HG02798 (cell line): ENCODE measurements at regions not wholly inside any gene's neighbourhood (a gene's known extent, or its start where the extent isn't known, plus 50 kb on each side); places are given as distances from the start of the nearest gene placed in this dataset.
"Not testable (repeated sequence)": the region's sequence is repeated elsewhere in the genome, so short reads cannot be mapped to it uniquely, and the experiment has no call there.

Experiments used
- ATAC-seq: cut with Tn5 transposase; IDR thresholded peaks from one replicate; pipeline ENCODE4 v1.9.1; 2021; ENCODE audit warnings: mild to moderate bottlenecking; ENCODE audit not compliant: unreplicated experiment, poor library complexity

DNA sequence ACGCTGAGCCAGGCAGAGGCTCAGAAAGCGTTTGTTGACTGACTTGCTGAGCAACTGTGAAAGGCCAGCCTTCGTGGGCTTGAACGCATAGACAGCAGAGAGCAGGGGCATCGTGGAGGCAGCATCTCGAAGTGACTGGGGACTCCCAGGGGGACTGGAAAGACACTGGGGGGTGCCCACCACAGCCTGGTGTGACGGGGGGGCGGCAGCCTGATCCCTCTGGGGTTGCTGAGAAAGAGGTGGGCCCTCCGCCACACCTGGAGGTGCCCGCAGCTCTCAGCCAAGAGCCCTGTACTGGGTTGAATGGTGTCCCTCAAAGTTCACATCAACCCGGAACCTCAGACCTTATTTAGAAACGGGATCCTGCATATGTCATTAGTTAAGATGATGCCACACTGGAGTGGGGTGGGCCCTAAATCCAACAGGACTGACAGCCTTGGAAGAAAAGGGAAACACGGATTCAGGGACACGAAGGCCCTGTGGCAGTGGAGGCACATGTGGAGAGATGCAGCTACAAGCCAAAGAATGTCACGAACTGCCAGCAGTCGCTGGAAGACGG is 84.6 kb downstream of the RFLNA start:
- ATAC-seq: no peak

- no peak for ATAC-seq
Measured at GRCh38 chr12:124378926-124379325, 84.0 kb downstream of the RFLNA start.

GRCh38 chr12:124377981-124378509 is 83.2 kb downstream of the RFLNA start:
- no peak for ATAC-seq

DNA sequence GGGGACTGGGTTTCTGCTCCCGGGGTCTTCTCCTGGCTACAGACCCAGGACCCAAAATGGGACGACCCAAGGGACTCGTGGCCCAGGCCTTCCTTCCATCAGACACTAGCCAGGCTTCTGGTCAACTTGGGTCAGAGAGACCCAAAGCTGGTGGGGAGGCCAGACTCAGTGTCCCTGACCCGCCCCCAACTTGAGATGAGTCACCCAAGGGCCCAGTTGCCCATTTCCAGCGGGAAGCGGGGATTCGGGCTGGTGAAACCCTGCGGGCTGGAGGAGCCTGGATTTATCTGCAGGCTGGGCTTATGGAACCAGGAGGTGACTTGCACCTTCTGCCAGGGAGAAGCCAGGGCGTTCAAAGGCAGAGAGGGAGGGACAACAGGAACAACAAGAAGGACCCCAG is 81.5 kb downstream of the RFLNA start:
- ATAC-seq: no peak

DNA sequence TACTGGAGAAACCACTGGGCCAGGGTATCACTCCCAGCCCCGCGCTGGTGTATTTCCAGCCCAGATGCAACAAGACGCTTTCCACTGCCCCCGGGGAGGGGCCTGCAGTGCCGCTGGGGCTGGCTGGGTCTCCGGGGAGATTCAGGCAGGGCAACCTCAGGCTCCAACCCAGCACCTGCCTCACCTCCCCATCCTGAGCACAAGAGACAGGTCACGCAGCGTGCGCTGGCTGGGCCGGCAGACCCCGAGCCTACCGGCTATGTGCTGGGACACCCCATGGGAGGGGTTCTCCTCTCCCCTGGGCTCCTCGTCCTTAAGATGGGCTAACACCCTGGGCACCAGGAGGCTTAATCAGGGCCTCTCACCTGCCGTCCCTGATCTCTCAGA is 80.9 kb downstream of the RFLNA start:
- no peak for ATAC-seq

DNA sequence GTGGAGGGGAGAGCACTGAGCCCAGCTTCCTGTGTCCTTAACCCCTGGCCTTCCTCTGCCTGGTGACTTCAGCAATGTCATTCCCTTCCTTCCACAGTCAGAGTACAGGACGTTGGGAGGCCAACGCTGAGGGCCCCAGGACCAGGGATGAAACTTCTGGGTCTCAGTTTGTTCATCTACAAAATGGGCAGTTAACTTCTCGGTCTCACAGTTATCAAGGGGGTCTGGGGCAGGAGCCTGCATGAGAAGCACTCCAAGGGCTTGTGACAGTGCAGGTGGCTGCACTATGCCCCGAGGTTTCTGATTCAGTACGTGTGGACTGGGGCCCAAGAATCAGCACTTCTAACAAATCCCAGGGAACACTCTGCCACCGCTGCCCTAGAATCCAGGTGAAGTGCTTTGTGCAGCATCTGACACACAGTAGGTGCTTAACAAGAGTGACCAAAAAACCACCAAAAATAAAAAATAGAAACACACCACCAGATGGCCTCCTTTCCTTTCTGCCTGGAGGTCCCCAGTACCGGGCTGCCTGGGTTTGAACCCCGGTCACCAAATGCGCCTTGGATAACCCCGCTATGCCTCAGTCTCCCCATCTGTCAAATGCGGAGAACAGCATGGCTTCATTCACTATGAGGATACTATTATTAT is 80.4 kb downstream of the RFLNA start:
- no peak for ATAC-seq

DNA sequence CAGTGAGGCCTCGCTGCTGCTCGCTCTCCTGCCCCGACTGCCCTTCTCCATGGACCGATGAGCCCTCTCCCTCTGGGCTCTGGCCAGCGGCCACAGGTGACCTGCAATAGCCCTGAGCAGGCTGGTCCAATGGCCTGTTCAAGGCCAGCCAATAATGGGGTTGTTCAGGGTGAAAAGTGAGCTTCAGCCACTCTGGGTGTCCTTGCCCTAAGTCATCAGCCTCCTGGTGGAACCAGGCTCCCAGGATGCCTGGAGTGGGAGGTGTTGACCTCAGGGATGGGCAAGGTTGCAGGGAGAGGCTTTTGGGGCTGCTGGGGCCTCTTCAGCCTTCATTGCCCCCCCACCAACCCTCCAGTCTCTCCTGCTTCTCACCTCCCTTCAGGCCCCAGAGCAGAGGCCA is 79.7 kb downstream of the RFLNA start:
- no peak for ATAC-seq

DNA sequence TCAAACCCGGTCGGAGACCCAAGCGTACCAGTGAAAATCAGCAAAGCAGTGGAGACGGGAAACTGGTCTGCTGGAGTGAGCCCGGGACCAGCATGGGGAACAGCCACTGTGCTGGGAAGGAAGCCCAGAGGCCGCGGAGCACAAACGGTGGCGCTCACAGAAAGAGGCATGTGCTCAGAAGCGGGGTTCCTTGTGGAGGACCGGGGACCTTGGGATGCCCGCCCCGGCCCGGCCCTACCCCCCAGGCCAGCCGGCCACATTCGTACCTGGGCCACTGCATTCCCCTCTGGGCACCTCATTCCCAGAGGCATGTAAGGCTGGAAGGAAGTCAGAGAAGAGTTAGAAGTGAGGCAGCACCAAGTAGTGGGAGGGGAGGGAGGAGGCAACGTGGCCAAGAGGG is 79.3 kb downstream of the RFLNA start:
- ATAC-seq: no peak

DNA sequence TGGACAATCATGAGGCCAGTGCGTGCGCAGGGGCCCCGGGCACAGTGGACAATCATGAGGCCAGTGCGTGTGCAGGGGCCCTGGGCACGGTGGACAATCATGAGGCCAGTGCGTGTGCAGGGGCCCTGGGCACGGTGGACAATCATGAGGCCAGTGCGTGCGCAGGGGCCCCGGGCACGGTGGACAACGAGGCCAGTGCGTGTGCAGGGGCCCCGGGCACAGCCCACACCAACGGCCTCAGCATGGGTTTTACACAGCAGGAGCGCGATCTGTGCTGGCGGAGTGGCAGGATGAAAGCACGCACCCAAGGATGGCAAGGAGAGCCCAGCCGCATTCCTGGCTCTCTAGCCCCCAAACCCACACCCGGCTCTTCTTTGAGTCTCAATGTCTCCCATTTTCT is 78.8 kb downstream of the RFLNA start:
- ATAC-seq: not testable (repeated sequence)

GRCh38 chr12:124372831-124373230 is 77.9 kb downstream of the RFLNA start:
- ATAC-seq: no peak

DNA sequence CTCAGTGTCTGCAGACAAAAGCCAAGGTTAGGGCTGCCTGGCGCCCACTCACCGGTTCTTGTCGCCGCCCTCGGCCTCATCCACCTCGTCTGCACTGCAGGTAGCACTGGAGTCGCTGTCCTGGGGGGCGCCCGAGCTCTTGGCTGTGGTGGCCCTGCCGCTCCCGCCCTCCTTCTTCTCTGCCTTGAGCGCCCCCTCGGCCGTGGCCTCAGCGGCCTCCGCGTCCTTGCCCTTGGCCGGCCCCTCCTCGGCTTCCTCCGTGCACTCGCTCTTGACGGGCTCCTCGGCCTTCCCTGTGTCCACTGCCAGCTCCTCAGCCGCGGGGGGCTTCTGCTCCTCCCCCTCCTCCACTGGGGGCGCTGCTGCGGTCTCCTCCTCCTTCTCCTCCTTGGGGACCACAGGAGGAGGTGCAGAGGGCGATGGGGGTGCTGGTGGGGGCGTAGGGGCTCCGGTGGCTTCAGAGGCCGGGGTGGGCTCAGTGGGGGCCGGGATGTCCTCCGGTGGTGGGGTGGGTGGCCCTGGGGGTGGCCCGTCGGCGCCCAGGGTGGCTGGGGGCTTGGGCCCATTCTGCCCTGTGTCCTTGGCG is 77.2 kb downstream of the RFLNA start:
- no peak for ATAC-seq

GRCh38 chr12:124371366-124371765 is 76.5 kb downstream of the RFLNA start:
- ATAC-seq: no peak

DNA sequence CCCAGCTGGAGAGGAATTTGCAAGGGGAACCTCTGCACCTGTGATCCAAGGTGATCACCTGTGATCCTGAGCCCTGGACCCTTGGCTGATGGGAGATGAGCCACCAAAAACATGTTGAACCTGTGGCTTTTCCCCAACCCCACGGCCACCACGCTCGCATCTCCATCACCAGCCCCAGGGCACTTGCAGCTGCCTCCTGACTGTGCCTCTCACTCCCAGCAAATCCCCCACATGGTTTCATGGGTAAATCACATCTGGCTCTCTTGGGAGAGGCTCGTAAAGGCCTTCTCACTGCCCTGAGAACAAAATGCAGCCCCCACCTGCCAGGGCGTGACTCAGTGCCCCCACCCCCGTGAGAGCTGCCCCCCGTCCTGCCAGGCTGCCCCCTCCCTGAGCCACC is 76.0 kb downstream of the RFLNA start:
- ATAC-seq: no peak

DNA sequence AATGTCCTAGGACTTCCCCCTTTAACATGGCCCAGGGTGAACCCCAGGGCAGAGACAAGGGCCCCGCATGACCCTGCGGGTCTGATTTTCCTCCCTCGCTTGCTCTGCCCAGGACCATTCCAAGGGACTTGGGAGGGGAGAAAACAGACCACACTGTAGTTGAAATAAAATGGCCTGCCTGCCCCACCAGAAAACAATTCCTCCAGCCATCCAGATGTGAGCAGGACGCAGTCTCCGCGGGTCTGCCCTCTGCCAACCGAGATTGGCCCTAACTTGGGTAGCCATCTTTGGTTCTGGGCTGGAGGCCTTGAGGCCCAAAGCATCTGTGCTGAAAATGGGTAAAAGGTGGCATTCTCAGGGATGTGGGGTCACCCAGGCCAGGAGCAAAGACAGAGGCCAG is 75.5 kb downstream of the RFLNA start:
- no peak for ATAC-seq

- ATAC-seq: no peak
Measured at GRCh38 chr12:124369827-124370378, 75.0 kb downstream of the RFLNA start.

DNA sequence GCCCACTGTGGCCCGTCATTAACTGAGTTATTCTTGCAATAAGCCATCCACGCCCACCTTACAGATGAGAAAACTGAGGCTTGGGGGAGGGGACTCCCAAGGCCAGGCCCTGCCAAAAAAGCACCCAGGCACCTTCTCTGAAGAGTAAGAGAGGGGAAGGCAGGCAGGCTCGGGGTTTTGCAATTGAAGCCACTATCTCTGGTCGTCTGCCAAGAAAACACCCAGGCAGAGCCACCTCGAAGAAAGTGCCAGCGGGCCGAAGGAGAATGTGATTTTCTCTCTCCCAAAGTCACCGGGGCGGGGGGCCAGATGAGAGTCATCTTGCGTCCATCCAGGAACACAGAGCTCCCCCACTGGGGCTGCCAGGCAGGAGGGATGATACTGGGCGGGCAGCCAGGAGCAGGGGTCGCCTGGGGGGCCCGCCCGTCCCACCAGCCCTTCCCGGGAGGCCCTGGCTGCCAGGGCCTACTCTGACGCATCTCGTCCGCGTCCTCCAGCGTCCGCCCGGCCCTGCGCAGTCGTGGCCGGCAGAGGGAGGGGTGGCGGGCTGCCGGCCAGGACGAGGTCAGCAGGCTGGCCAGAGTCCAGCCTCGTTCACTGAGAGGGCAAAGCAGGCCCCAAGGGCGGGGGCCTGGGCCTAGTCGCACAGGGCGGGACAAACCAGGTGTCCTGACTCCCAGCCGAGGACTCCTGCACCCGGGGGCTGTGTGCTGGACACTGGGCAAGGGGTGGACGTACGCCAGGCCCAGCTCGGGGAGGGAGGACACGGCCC is 74.3 kb downstream of the RFLNA start:
- ATAC-seq: no peak

DNA sequence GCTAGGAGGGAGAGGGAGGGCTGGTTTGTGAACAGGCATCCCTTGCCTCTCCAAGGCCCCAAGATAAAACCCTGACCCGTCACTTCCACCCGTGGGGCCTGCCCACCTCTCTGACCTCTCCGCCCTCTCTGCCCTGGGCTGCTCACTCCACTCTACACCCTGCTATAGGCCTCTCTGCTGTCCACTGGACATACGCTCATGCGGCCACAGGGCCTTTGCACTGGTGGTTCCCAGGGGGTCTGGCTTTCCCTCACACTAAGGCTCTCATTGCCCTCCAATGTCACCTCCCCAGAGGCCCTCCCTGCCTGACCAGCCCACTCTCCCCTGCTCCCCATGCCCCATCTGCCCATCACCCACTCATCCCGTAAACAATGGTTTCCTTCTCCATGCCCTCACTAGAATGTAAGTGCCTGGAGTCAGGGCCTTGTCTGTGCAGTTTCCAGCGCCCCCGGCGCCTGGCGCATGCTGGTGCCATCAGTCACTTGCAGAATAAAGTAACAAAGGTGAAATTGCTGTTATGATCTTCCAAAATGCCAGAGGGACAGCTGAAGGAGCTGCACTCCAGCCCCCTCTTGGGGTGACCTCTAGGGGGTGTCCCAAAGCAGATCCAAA is 73.6 kb downstream of the RFLNA start:
- ATAC-seq: no peak

GRCh38 chr12:124365726-124366430 is 71.0 kb downstream of the RFLNA start:
- no peak for ATAC-seq
